Activated CD8-positive, alpha-beta T cell treated with anti-CD3 and anti-CD28 coated beads, Interleukin-2, amount 10 ng/mL, durations not matched to agents 7 days and 5 days (primary cell): ENCODE measurements at regions not wholly inside any gene's neighbourhood (a gene's known extent, or its start where the extent isn't known, plus 50 kb on each side); places are given as distances from the start of the nearest gene placed in this dataset.

Experiments used
- ATAC-seq: fragments of 150-1000 bp; cut with Tn5 transposase; one replicate; pipeline ENCODE4 v1.10.0; 2021; ENCODE audit warnings: moderate library complexity
- CTCF ChIA-PET: fragments of 350-600 bp; sonication (Branson Sonifier 250); formaldehyde crosslinking; loops from one replicate; lab custom pipeline; 2021; ENCODE audit warnings: antibody characterized with exemption; lab: Charles Lee
- POLR2A ChIA-PET: fragments of 350-600 bp; sonication (Branson Sonifier 250); formaldehyde crosslinking; loops from one replicate; lab custom pipeline; 2021; ENCODE audit warnings: antibody characterized with exemption; lab: Charles Lee
- DNase-seq: peaks from one replicate; pipeline ENCODE4 v3.0.0-alpha.2; 2020
- H3K27ac Mint-ChIP-seq: one replicate; pipeline ENCODE4 v1.8.0; 2021; ENCODE audit warnings: mild to moderate bottlenecking, mixed read lengths
- H3K27me3 Mint-ChIP-seq: one replicate; pipeline ENCODE4 v1.8.0; 2021; ENCODE audit warnings: low read depth, mixed read lengths
- H3K36me3 Mint-ChIP-seq: one replicate; pipeline ENCODE4 v1.8.0; 2021; ENCODE audit warnings: low read depth, mixed read lengths
- H3K4me1 Mint-ChIP-seq: one replicate; pipeline ENCODE4 v1.8.0; 2021; ENCODE audit warnings: low read depth, mixed read lengths
- H3K4me3 Mint-ChIP-seq: one replicate; pipeline ENCODE4 v1.8.0; 2021; ENCODE audit warnings: mild to moderate bottlenecking, mixed read lengths
- H3K9me3 Mint-ChIP-seq: one replicate; pipeline ENCODE4 v1.8.0; 2022; ENCODE audit warnings: mixed read lengths; ENCODE audit not compliant: insufficient read depth

DNA sequence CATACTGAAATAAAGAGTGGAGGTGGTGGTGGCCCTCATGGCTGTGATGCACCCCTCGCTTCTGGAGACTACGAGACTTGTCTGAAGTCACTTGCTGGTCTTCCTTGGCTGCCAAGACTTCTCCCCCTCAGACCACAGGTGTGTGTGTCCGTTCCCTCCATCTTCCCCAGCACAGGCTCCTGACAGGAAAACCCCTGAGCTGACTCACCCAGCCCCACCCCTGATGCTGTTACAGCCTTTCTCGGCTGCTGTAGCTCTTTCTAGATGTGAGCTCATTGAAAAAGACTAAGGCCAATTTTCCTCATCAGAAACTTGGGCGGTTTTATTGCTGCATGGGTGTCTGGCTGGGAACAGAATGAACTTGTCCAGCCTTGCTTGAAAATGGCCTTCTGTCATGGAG, 296.9 kb downstream of the TMEM114 start:
- H3K27ac Mint-ChIP-seq, result no peak overlapping the region
- H3K4me3 Mint-ChIP-seq, result no peak overlapping the region
- ATAC-seq, result no peak
- no peaks in the 10 kb centered on the region for H3K4me1 Mint-ChIP-seq
- ChIA-PET CTCF (no interaction called here), POLR2A (no interaction called here)
- H3K27me3 Mint-ChIP-seq, result no peaks in the 10 kb centered on the region
- peaks cover 9% of the 10 kb centered on the region for H3K9me3 Mint-ChIP-seq
- DNase-seq, result no peak
- no peaks in the 10 kb centered on the region for H3K36me3 Mint-ChIP-seq

DNA sequence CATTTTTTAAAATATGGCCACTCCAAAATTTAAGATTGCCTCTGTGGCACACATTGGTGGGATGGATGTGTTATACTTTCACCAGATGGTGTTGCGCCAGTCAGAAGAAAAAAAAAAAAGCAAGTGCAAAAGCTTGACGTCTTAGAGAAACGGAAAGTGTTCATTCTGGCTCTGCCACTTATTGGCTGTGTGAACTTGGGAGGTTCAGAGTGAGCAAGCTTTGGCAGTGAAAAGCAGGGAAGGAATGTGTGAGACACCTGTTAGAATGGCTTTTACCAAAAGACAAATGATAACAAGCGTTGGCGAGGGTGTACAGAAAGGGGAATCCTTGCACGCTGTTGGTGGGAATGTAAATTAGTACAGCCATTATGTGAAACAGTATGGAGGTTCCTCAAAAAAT, 298.0 kb downstream of the TMEM114 start:
- Mint-ChIP-seq H3K4me1 (no peaks in the 10 kb centered on the region), H3K4me3 (no peak overlapping the region), H3K9me3 (peaks cover 9% of the 10 kb centered on the region), H3K27me3 (no peaks in the 10 kb centered on the region), H3K36me3 (no peaks in the 10 kb centered on the region), H3K27ac (no peak overlapping the region)
- ATAC-seq, result no peak
- DNase-seq, result no peak
- CTCF ChIA-PET, result no interaction called here
- POLR2A ChIA-PET, result no interaction called here

DNA sequence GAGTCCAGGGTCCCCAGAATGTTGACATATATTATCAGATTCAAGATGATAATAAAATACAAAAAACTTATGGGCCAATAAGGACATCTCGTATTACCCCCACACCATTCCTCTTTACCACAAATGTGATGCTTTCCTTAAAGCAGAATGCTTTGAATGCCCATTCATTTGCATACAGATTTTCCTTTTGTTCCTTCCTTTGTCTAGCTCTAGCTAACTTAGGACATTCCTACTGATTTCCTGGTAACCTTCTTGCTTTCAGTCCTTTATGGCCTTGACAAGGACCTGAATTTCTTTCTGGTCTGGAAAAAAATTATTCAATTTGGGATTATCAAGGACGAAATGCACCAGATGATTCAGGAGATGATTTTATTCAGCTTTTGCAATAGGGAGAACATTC, 304.0 kb downstream of the TMEM114 start:
- CTCF ChIA-PET, result no interaction called here
- no peak overlapping the region for H3K27ac Mint-ChIP-seq
- no peaks in the 10 kb centered on the region for H3K4me1 Mint-ChIP-seq

DNA sequence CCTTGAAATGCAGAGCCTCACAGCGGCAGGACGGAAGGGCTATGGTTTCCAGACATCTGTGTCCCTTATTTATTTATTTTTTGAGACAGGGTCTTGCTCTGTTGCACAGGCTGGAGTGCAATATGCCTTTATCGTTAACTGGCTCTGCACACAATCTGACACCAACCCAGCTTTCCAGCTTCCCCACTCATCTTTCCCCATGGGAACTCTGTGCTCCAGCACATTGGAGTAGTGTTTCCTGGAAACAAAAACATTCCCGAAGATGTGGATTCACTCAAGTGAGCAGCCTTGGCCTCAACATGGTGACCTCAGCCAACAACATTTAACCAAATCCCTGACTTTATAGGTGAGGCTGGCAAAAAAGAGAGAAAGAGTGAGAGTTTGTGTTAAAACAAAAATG, 307.1 kb downstream of the TMEM114 start:
- H3K4me3 Mint-ChIP-seq, result no peak overlapping the region
- POLR2A ChIA-PET, result no interaction called here
- H3K27me3 Mint-ChIP-seq, result no peaks in the 10 kb centered on the region
- H3K27ac Mint-ChIP-seq, result no peak overlapping the region
- ATAC-seq (no peak), DNase-seq (no peak)
- no peaks in the 10 kb centered on the region for H3K9me3 Mint-ChIP-seq
- CTCF ChIA-PET, result no interaction called here
- H3K36me3 Mint-ChIP-seq, result no peaks in the 10 kb centered on the region
- no peaks in the 10 kb centered on the region for H3K4me1 Mint-ChIP-seq

More for the DNA sequence above, 304.0 kb downstream of the TMEM114 start:
- ATAC-seq, result no peak
- Mint-ChIP-seq H3K9me3 (no peaks in the 10 kb centered on the region), H3K27me3 (no peaks in the 10 kb centered on the region), H3K36me3 (no peaks in the 10 kb centered on the region), H3K4me3 (no peak overlapping the region)
- no peak for DNase-seq
- POLR2A ChIA-PET, result no interaction called here

DNA sequence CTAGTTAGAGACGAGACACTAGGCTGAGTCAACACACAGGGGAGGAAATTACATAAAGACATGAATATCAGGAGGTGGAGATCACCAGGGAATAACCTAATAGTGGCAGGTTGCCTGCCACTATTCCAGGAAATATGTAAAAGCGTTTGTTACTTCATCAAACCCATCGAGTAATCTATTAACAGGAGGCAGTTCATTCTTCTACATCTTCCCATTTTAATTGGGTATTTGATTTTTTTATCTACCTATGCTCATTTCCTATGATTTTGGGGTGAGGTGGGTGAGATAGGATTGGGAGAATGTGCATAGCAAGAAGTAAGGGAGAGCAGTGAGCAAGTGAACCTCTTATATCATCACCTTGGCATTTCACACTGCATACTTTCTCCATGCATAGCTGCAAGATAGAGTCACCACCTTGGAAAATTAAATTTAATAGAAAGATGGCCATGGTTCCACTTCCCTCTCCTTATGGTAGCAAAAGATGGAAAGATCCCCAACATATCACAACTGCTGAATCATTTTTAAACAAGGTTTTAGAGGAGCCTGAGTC, 312.2 kb downstream of the TMEM114 start:
- Mint-ChIP-seq H3K9me3 (no peaks in the 10 kb centered on the region), H3K27me3 (no peaks in the 10 kb centered on the region), H3K4me1 (no peaks in the 10 kb centered on the region), H3K27ac (no peak overlapping the region), H3K4me3 (no peak overlapping the region), H3K36me3 (no peaks in the 10 kb centered on the region)
- CTCF ChIA-PET, result no interaction called here
- ATAC-seq, result no peak
- DNase-seq, result no peak
- POLR2A ChIA-PET, result no interaction called here

DNA sequence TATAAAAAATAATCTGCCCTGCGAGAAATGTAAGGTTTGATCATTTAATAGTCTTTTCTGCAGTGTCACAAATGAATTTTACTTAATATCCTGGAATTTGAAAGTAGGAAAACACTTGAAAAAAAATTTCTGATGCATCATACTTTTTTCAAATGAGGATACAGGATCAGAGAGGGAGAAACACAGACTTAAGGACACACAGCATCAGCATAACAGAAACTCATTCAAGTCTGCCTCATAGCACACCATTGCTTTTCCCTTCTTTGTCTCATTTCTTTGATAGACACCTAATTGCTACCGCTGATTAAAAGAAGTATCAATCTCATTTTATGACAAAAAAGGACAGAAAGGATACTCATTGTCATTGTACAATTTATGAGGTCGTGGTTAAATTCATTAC, 319.0 kb downstream of the TMEM114 start:
- Mint-ChIP-seq H3K4me3 (no peak overlapping the region), H3K27me3 (no peaks in the 10 kb centered on the region), H3K36me3 (no peaks in the 10 kb centered on the region), H3K4me1 (no peaks in the 10 kb centered on the region), H3K9me3 (no peaks in the 10 kb centered on the region), H3K27ac (no peak overlapping the region)
- ChIA-PET CTCF (no interaction called here), POLR2A (no interaction called here)
- ATAC-seq (no peak), DNase-seq (no peak)

DNA sequence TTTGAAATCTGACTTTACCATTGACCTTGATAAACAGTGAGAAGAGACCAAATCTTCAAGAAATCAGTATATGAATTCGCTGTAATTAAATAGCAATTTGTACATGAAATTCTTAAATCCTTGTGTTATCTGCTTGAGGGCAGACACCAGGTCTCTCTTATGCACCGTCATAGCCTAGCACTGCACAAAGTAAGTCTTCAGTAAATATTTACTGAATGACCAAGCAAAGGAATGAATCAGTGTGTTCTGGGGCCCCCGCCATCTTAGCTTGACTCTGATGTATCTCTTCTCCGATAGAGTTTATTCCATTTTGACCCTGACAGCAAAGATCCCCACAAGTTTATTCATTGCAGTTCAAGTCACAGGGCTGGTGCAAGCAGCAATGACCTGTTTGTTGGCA, 328.0 kb downstream of the TMEM114 start:
- ChIA-PET POLR2A (no interaction called here), CTCF (no interaction called here)

DNA sequence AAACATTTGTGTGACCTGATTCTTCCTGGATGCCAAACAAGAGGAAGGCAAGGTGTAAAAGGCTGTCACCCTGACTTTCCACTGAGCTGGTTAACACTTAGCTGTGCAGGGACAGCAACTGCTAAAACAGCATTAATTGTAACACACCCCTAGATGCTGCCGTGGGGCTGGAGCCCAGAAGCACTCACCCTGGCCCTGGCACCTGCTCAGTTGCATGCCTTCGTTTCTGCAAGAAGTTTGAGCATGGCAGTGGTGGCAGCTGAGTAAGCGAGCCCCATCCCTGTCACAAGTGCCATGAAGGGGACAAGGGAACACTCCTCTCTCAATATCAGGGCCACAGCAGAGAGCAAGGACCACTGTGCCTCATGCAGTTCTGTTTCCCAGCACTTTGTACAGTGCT, 330.2 kb downstream of the TMEM114 start:
- DNase-seq (no peak), ATAC-seq (no peak)
- CTCF ChIA-PET, result no interaction called here
- no peak overlapping the region for H3K4me3 Mint-ChIP-seq
- H3K36me3 Mint-ChIP-seq, result no peaks in the 10 kb centered on the region
- no peak overlapping the region for H3K27ac Mint-ChIP-seq
- POLR2A ChIA-PET, result no interaction called here
- peaks cover 4% of the 10 kb centered on the region for H3K9me3 Mint-ChIP-seq
- H3K4me1 Mint-ChIP-seq, result no peaks in the 10 kb centered on the region
- H3K27me3 Mint-ChIP-seq, result no peaks in the 10 kb centered on the region

More for the DNA sequence above, 328.0 kb downstream of the TMEM114 start:
- H3K4me1 Mint-ChIP-seq, result no peaks in the 10 kb centered on the region
- H3K36me3 Mint-ChIP-seq, result no peaks in the 10 kb centered on the region
- no peak overlapping the region for H3K27ac Mint-ChIP-seq
- no peak for DNase-seq
- no peak for ATAC-seq
- H3K27me3 Mint-ChIP-seq, result no peaks in the 10 kb centered on the region
- H3K4me3 Mint-ChIP-seq, result no peak overlapping the region
- peaks cover 4% of the 10 kb centered on the region for H3K9me3 Mint-ChIP-seq

DNA sequence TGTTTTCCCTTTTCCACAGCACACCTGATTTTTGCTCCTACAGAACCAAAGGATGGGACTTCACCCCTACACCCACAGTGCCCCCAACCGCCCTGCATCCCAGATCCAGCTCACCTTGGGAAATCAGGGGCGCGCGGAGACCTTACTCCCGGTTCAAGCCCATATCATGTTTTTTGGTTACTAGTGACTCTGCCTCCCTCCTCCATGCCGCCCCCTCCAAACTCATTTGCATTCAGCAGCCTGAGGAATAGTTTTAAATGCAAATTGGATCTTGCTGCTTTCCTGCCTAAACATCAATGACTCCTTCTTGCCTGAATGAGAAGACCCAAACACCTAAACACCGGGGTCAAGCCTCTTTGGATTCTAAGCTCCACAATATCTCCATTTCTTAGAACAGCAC, 331.8 kb downstream of the TMEM114 start:
- Mint-ChIP-seq H3K36me3 (no peaks in the 10 kb centered on the region), H3K9me3 (peaks cover 4% of the 10 kb centered on the region), H3K4me1 (no peaks in the 10 kb centered on the region), H3K27me3 (no peaks in the 10 kb centered on the region), H3K27ac (no peak overlapping the region), H3K4me3 (no peak overlapping the region)
- CTCF ChIA-PET, result no interaction called here
- DNase-seq (no peak), ATAC-seq (no peak)
- POLR2A ChIA-PET, result no interaction called here

DNA sequence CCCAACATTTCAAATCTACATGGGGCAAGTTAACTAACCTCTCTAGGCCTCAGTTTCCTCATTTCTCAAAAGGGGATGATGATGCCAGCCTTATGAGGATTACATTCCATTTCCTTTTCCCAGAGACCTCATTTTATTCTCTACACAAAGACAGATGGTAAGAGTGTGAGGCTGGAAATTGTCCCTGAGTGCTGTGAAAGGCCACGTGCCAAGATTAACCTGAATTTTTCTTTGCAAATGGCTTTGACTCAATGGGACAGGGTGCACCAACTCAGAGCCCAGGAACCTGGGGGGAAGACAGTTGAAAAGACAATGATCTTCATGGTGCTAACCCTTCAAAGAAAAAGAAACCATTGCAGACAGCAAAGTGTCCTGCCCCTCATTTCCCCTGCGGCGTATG, 332.8 kb downstream of the TMEM114 start:
- ATAC-seq (no peak), DNase-seq (no peak)
- no peaks in the 10 kb centered on the region for H3K27me3 Mint-ChIP-seq
- H3K36me3 Mint-ChIP-seq, result no peaks in the 10 kb centered on the region
- no peaks in the 10 kb centered on the region for H3K4me1 Mint-ChIP-seq
- H3K27ac Mint-ChIP-seq, result no peak overlapping the region
- CTCF ChIA-PET, result no interaction called here
- H3K4me3 Mint-ChIP-seq, result no peak overlapping the region
- H3K9me3 Mint-ChIP-seq, result peaks cover 4% of the 10 kb centered on the region
- POLR2A ChIA-PET, result no interaction called here

DNA sequence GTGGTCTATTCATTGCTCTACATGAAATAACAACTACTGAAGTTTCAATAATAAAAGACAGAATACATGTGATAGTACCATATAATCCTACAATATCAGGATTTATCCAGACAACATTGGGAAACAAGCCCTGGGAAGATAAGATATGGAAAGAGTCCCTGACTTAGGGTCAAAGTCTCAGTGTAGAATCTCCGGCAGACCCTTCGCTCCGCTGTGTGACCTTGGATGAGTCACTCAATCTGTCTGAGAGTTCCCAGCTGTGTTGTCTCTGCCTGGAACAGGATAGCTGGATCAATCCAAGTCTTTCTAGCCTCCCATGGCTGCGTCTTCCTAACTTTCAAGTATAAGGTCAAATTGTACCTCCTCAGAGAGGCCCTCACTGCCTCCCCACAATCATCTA, 335.9 kb downstream of the TMEM114 start:
- no peak for DNase-seq
- ChIA-PET POLR2A (no interaction called here), CTCF (no interaction called here)
- H3K9me3 Mint-ChIP-seq, result no peaks in the 10 kb centered on the region
- H3K27ac Mint-ChIP-seq, result no peak overlapping the region
- no peaks in the 10 kb centered on the region for H3K27me3 Mint-ChIP-seq
- ATAC-seq, result no peak
- H3K4me1 Mint-ChIP-seq, result no peaks in the 10 kb centered on the region
- no peak overlapping the region for H3K4me3 Mint-ChIP-seq
- H3K36me3 Mint-ChIP-seq, result no peaks in the 10 kb centered on the region

DNA sequence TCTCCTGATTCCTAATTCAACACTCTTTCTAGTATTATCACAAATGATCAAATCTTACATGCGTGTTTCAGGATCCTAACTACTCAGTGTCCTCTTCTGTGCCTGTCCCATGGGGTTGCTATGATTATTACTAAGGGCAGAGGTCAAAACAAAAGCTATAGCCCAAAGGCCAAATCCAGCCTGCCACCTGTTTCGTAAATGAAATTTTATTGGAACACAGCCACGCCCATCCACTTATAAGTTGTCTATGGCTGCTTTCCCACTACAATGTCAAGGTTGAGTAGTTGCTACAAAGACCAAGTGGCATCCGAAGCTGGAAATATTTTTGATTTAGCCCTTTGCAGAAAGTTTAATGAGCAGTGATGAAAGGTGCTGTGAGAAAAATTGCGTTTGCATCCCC, 336.6 kb downstream of the TMEM114 start:
- Mint-ChIP-seq H3K4me1 (no peaks in the 10 kb centered on the region), H3K4me3 (no peak overlapping the region), H3K36me3 (no peaks in the 10 kb centered on the region), H3K9me3 (no peaks in the 10 kb centered on the region), H3K27ac (no peak overlapping the region), H3K27me3 (no peaks in the 10 kb centered on the region)
- ATAC-seq (no peak), DNase-seq (no peak)
- ChIA-PET POLR2A (no interaction called here), CTCF (no interaction called here)

DNA sequence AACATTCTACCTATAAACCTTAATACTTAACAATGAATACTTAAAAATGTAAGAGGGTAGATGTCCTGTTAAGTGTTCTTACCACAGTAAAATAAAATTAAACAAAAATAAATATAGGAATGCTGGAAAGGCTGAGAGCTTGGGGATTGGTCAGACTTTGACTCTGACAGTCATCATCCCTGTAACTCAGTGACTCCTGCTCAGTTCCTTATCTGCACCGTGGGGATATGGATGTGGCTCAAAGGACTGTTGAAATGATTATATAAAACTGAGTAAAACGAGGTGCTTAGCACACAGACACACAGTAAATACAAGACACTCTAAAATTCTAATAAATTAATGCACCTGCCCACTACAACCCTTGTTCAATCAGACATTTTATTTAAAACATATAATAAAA, 338.6 kb downstream of the TMEM114 start:
- POLR2A ChIA-PET, result no interaction called here
- DNase-seq (no peak), ATAC-seq (no peak)
- CTCF ChIA-PET, result no interaction called here
- Mint-ChIP-seq H3K4me1 (no peaks in the 10 kb centered on the region), H3K27ac (no peak overlapping the region), H3K27me3 (no peaks in the 10 kb centered on the region), H3K36me3 (no peaks in the 10 kb centered on the region), H3K9me3 (no peaks in the 10 kb centered on the region), H3K4me3 (no peak overlapping the region)
